Chondrocyte (in vitro differentiated cells): ENCODE measurements at regions not wholly inside any gene's neighbourhood (a gene's known extent, or its start where the extent isn't known, plus 50 kb on each side); places are given as distances from the start of the nearest gene placed in this dataset.
A peak's percentile ranks its signal among the peaks of the same experiment; 100 is the strongest.

Experiments
- DNase-seq: peaks from one replicate; pipeline ENCODE4 v3.0.0; 2021; ENCODE audit warnings: mixed read lengths, low spot score
- H3K27ac Mint-ChIP-seq: one replicate; pipeline ENCODE4 v1.8.0; 2021; ENCODE audit warnings: mild to moderate bottlenecking, moderate library complexity, mixed read lengths; ENCODE audit not compliant: unreplicated experiment
- H3K27me3 Mint-ChIP-seq: 2 replicates; pipeline ENCODE4 v1.8.0; 2021; ENCODE audit warnings: low read depth, mixed read lengths
- H3K36me3 Mint-ChIP-seq: 2 replicates; pipeline ENCODE4 v1.8.0; 2021; ENCODE audit warnings: low read depth, mixed read lengths
- H3K4me1 Mint-ChIP-seq: 2 replicates; pipeline ENCODE4 v1.8.0; 2021; ENCODE audit warnings: low read depth, mild to moderate bottlenecking, mixed read lengths
- H3K4me3 Mint-ChIP-seq: one replicate; pipeline ENCODE4 v1.8.0; 2021; ENCODE audit warnings: mild to moderate bottlenecking, moderate library complexity, mixed read lengths; ENCODE audit not compliant: unreplicated experiment
- H3K9me3 Mint-ChIP-seq: 2 replicates; pipeline ENCODE4 v1.8.0; 2021; ENCODE audit warnings: low read depth, mixed read lengths
- TF ChIP-seq, protein P1 (sequence below): fragments of 200-600 bp; sonication (generic); IDR thresholded peaks from 2 replicates; pipeline ENCODE4 v1.5.0; 2021; ENCODE audit warnings: antibody characterized with exemption, mild to moderate bottlenecking, moderate library complexity

DNA sequence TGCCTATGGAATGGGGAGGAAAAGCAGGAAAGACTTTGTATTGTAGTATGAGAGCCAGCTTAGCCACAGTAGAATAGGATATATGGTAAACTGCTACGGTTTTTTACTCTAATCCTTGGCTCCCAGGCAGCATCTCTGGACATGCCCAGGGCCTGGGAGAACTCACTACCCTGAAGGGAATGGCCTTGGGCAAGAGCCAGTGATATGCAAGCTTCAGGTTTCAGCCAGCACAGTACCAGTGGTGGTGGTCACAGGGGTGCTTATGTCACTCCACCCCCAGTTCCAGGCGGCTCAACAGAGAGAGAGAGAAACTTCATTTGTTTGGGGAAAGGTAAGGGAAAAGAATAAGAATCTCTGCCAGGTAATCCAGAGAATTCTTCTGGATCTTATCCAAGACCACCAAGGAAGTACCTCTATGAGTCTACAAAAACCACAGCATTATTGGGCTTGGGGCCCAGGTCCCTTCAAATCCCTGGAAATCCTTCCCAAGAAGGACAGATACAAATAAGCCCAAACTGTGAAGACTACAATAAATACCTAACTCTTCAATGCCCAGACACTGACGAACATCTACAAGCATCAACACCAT, 121.2 kb downstream of the THBS2 start:
- no peak for DNase-seq
- peaks cover 10% of the 10 kb centered on the region for H3K36me3 Mint-ChIP-seq
- H3K4me3 Mint-ChIP-seq = no peak overlapping the region
- H3K27ac Mint-ChIP-seq = no peak overlapping the region
- H3K9me3 Mint-ChIP-seq = peaks cover 30% of the 10 kb centered on the region
- TF ChIP-seq, protein P1, sequence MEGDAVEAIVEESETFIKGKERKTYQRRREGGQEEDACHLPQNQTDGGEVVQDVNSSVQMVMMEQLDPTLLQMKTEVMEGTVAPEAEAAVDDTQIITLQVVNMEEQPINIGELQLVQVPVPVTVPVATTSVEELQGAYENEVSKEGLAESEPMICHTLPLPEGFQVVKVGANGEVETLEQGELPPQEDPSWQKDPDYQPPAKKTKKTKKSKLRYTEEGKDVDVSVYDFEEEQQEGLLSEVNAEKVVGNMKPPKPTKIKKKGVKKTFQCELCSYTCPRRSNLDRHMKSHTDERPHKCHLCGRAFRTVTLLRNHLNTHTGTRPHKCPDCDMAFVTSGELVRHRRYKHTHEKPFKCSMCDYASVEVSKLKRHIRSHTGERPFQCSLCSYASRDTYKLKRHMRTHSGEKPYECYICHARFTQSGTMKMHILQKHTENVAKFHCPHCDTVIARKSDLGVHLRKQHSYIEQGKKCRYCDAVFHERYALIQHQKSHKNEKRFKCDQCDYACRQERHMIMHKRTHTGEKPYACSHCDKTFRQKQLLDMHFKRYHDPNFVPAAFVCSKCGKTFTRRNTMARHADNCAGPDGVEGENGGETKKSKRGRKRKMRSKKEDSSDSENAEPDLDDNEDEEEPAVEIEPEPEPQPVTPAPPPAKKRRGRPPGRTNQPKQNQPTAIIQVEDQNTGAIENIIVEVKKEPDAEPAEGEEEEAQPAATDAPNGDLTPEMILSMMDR = no peak
- H3K27me3 Mint-ChIP-seq = no peaks in the 10 kb centered on the region
- peaks cover 11% of the 10 kb centered on the region for H3K4me1 Mint-ChIP-seq

DNA sequence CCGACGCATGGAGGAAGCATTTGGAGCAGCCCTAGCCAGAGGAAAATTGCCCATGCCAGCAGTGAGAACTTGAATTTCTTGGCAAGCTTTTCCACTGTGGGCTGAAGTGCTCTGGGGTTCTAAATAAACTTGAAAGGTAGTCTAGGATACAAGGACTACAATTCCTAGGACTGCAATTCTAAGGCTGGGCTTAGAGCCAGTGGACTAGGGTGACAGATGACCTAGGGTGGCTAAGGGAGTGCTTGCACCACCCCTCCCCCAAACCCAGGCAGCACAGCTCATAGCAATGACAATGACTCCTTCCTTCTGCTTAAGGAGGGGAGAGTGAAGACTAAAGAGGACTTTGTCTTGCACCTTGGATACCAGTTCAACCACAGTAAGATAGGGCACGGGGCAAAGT, 122.3 kb downstream of the THBS2 start:
- Mint-ChIP-seq H3K9me3 (peaks cover 24% of the 10 kb centered on the region), H3K27ac (no peak overlapping the region), H3K36me3 (peaks cover 10% of the 10 kb centered on the region), H3K4me3 (no peak overlapping the region), H3K27me3 (no peaks in the 10 kb centered on the region), H3K4me1 (peaks cover 11% of the 10 kb centered on the region)
- TF ChIP-seq, protein P1 = no peak
- no peak for DNase-seq

- TF ChIP-seq, protein P1 = no peak
- Mint-ChIP-seq H3K4me1 (peaks cover 11% of the 10 kb centered on the region), H3K4me3 (no peak overlapping the region), H3K36me3 (peaks cover 8% of the 10 kb centered on the region), H3K27ac (no peak overlapping the region), H3K9me3 (peaks cover 14% of the 10 kb centered on the region), H3K27me3 (no peaks in the 10 kb centered on the region)
- no peak for DNase-seq
Observed at GRCh38 chr6:169130113-169130512, 123.5 kb downstream of the THBS2 start.

- Mint-ChIP-seq H3K27ac (no peak overlapping the region), H3K36me3 (no peaks in the 10 kb centered on the region), H3K4me1 (peaks cover 3% of the 10 kb centered on the region), H3K4me3 (no peak overlapping the region), H3K27me3 (no peaks in the 10 kb centered on the region), H3K9me3 (no peaks in the 10 kb centered on the region)
- TF ChIP-seq, protein P1 = peak; percentile 38
- DNase-seq = no peak
Observed at GRCh38 chr6:169121013-169121412, 132.6 kb downstream of the THBS2 start.

GRCh38 chr6:169119669-169120068, 134.0 kb downstream of the THBS2 start:
- TF ChIP-seq, protein P1 = no peak
- no peaks in the 10 kb centered on the region for H3K9me3 Mint-ChIP-seq
- H3K36me3 Mint-ChIP-seq = no peaks in the 10 kb centered on the region
- H3K4me1 Mint-ChIP-seq = peaks cover 11% of the 10 kb centered on the region
- no peaks in the 10 kb centered on the region for H3K27me3 Mint-ChIP-seq
- H3K27ac Mint-ChIP-seq = no peak overlapping the region
- no peak overlapping the region for H3K4me3 Mint-ChIP-seq
- DNase-seq = no peak
